ENCODE measurements at regions not wholly inside any gene's neighbourhood (a gene's known extent, or its start where the extent isn't known, plus 50 kb on each side); places are given as distances from the start of the nearest gene placed in this dataset.
"Not testable (repeated sequence)": the region's sequence is repeated elsewhere in the genome, so short reads cannot be mapped to it uniquely, and the experiment has no call there.

GRCh38 chr9:27673641-27674040 lies 100.4 kb upstream of the C9orf72 start:
- DNase-seq: no peak

- no peak for DNase-seq
Observed at GRCh38 chr9:27675354-27675753, 102.1 kb upstream of the C9orf72 start.

GRCh38 chr9:27676827-27677226 lies 103.5 kb upstream of the C9orf72 start:
- no peak for DNase-seq

- DNase-seq: no peak
Observed at GRCh38 chr9:27679338-27679737, 106.1 kb upstream of the C9orf72 start.

- DNase-seq: no peak
Observed at GRCh38 chr9:27683181-27683580, 109.9 kb upstream of the C9orf72 start.

GRCh38 chr9:27688954-27689353 lies 115.7 kb upstream of the C9orf72 start:
- no peak for DNase-seq

GRCh38 chr9:27690816-27691215 lies 117.5 kb upstream of the C9orf72 start:
- DNase-seq: not testable (repeated sequence)

GRCh38 chr9:27699621-27700020 lies 126.3 kb upstream of the C9orf72 start:
- no peak for DNase-seq

- no peak for DNase-seq
Observed at GRCh38 chr9:27701016-27701415, 127.7 kb upstream of the C9orf72 start.

- no peak for DNase-seq
Observed at GRCh38 chr9:27701587-27701986, 128.3 kb upstream of the C9orf72 start.

- no peak for DNase-seq
Observed at GRCh38 chr9:27703216-27703980, 130.1 kb upstream of the C9orf72 start.

GRCh38 chr9:27711241-27711640 lies 138.0 kb upstream of the C9orf72 start:
- no peak for DNase-seq

- DNase-seq: no peak
Observed at GRCh38 chr9:27712806-27713205, 139.5 kb upstream of the C9orf72 start.

GRCh38 chr9:27714388-27714787 lies 141.1 kb upstream of the C9orf72 start:
- DNase-seq: no peak

- DNase-seq: no peak
Observed at GRCh38 chr9:27715651-27716050, 142.4 kb upstream of the C9orf72 start.

GRCh38 chr9:27717991-27718390 lies 144.7 kb upstream of the C9orf72 start:
- DNase-seq: no peak

GRCh38 chr9:27719711-27720110 lies 146.4 kb upstream of the C9orf72 start:
- no peak for DNase-seq

- DNase-seq: no peak
Observed at GRCh38 chr9:27722866-27723265, 149.6 kb upstream of the C9orf72 start.

GRCh38 chr9:27726244-27727081 lies 153.2 kb upstream of the C9orf72 start:
- peak; percentile 62 for DNase-seq

- peak; percentile 27 for DNase-seq
Observed at GRCh38 chr9:27732494-27732893, 159.2 kb upstream of the C9orf72 start.

- DNase-seq: no peak
Observed at GRCh38 chr9:27743490-27743889, 170.2 kb upstream of the C9orf72 start.

GRCh38 chr9:27747450-27747849 lies 174.2 kb upstream of the C9orf72 start:
- DNase-seq: no peak

GRCh38 chr9:27749838-27750237 lies 176.6 kb upstream of the C9orf72 start:
- DNase-seq: no peak

GRCh38 chr9:27750566-27750965 lies 177.3 kb upstream of the C9orf72 start:
- DNase-seq: no peak
